ENCODE measurements at regions not wholly inside any gene's neighbourhood (a gene's known extent, or its start where the extent isn't known, plus 50 kb on each side); places are given as distances from the start of the nearest gene placed in this dataset.
A peak's percentile ranks its signal among the peaks of the same experiment; 100 is the strongest.
"Not testable (repeated sequence)": the region's sequence is repeated elsewhere in the genome, so short reads cannot be mapped to it uniquely, and the experiment has no call there.

DNA sequence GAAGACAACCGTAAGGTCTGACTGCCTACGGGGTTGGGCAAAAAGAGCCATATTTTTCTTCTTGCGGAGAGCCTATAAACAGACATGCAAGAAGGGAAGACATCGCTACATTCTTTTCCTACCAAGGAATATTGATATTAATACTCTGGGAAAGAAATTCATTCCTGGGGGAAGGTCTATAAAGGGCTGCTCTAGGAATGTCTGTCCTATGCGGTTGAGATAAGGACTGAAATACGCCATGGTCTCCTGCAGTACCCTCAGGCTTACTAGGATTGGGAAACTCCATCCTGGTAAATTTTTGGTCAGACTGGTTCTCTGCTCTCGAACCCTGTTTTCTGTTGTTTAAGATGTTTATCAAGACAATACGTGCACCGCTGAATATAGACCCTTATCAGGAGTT lies 190.8 kb upstream of the KIT start:
- H3K4me2 ChIP-seq (ENCODE audit: insufficient read depth, low read length); BruUV-seq (replicated peaks); ATAC-seq; in situ Hi-C loops (cut with MboI); H3K9me3 ChIP-seq (replicated peaks; ENCODE audit: control insufficient read depth, insufficient read depth, low read depth, low read length); H3K4me1 ChIP-seq (replicated peaks in 1 of 2; ENCODE audit: control insufficient read depth in 2 of 2, insufficient read depth in 2 of 2, low read length in 2 of 2); FAIRE-seq; H2AFZ ChIP-seq (ENCODE audit: low read depth, low read length); H3K79me2 ChIP-seq (ENCODE audit: control insufficient read depth, insufficient read depth, low read length); intact Hi-C loops (cut with micrococcal nuclease); H3K36me3 ChIP-seq (ENCODE audit: control insufficient read depth, insufficient read depth, low read length); H4K20me1 ChIP-seq (replicated peaks; ENCODE audit: control insufficient read depth, insufficient read depth, low read length); H3K27ac ChIP-seq (ENCODE audit: extremely low read depth, low read depth, low read length); DNase-seq (ENCODE audit: extremely low read depth in 1 of 4, low spot score in 3 of 4); POLR2A ChIA-PET; H3K27me3 ChIP-seq (ENCODE audit: control insufficient read depth in 2 of 2, insufficient read depth in 2 of 2, low read length in 2 of 2); H3K4me3 ChIP-seq; CTCF ChIA-PET (ENCODE audit: low intra/inter-chr PET ratio); H3K9me1 ChIP-seq (ENCODE audit: control insufficient read depth, insufficient read depth, low read length); H3K9ac ChIP-seq (ENCODE audit: insufficient read depth in 1 of 2, low read depth in 2 of 2, low read length in 2 of 2): not testable (repeated sequence)
- TF ChIP-seq, protein P1, sequence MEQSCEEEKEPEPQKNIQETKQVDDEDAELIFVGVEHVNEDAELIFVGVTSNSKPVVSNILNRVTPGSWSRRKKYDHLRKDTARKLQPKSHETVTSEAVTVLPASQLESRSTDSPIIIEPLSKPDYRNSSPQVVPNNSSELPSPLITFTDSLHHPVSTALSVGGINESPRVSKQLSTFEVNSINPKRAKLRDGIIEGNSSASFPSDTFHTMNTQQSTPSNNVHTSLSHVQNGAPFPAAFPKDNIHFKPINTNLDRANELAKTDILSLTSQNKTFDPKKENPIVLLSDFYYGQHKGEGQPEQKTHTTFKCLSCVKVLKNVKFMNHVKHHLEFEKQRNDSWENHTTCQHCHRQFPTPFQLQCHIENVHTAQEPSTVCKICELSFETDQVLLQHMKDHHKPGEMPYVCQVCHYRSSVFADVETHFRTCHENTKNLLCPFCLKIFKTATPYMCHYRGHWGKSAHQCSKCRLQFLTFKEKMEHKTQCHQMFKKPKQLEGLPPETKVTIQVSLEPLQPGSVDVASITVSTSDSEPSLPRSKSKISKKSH (CRISPR knock-in tag; IDR thresholded peaks at IDR 0.05) = 0 out of 2 replicates have a peak, but pooled peaks have one; percentile 21
- TF ChIP-seq CBX3 (IDR thresholded peaks at IDR 0.05; ENCODE audit: borderline replicate concordance in 1 of 2, low read length in 2 of 2) (0 out of 3 replicates have a peak, but pooled peaks of 1 of the 2 experiments have one; percentile 52), CBX5 (IDR thresholded peaks at IDR 0.05; ENCODE audit: borderline replicate concordance, low read depth) (peak; percentile 87)
- WGBS (ENCODE audit: insufficient coverage, low coverage, missing lambda C conversion rate) = 68% methylated on average over 8 of the region's 9 CpGs

DNA sequence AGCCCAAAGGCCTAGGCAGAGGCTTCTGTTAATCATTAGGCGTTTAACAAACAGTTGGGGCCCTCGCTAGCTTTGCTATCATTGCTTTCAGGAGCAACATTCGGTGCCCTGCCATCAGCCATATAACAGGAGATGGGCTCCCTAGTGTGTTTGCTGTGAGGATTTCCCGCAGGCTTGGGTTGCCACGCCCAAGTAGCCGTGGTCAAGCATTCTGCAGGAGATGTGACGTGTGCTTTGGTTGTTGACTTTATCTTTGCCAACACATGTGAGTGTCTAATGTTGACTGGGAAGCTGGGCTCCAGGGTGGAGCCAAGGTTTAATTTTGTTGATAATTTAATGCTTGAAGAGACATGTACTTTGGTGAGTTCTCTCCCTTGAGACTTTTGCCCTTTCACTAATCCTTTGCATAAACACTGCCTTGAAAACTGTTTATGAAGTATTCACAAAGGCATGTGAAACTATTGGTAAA lies 184.6 kb upstream of the KIT start:
- Histone ChIP-seq H4K20me1 (replicated peaks; ENCODE audit: control insufficient read depth, insufficient read depth, low read length) (no peaks in the 10 kb centered on the region), H3K4me1 (replicated peaks in 1 of 2; ENCODE audit: control insufficient read depth in 2 of 2, insufficient read depth in 2 of 2, low read length in 2 of 2) (peaks cover 0 to 17% of the 10 kb centered on the region in 2 experiments; a peak in 3 of 5 replicates), H3K79me2 (ENCODE audit: control insufficient read depth, insufficient read depth, low read length) (no peaks in the 10 kb centered on the region), H3K9me3 (replicated peaks; ENCODE audit: control insufficient read depth, insufficient read depth, low read depth, low read length) (no peaks in the 10 kb centered on the region; the same call in 1 of the 2 replicates), H3K4me3 (no peak overlapping the region), H3K36me3 (ENCODE audit: control insufficient read depth, insufficient read depth, low read length) (no peaks in the 10 kb centered on the region), H3K9me1 (ENCODE audit: control insufficient read depth, insufficient read depth, low read length) (no peaks in the 10 kb centered on the region), H3K27ac (ENCODE audit: extremely low read depth, low read depth, low read length) (peak overlapping the region; percentile 53; the same call in 2 of the 3 replicates), H3K9ac (ENCODE audit: insufficient read depth in 1 of 2, low read depth in 2 of 2, low read length in 2 of 2) (peak overlapping the region in 1 of 2 experiments; percentile 43; a peak in 1 of 4 replicates), H3K27me3 (ENCODE audit: control insufficient read depth in 2 of 2, insufficient read depth in 2 of 2, low read length in 2 of 2) (no peaks in the 10 kb centered on the region), H3K4me2 (ENCODE audit: insufficient read depth, low read length) (peak overlapping the region; percentile 67), H2AFZ (ENCODE audit: low read depth, low read length) (peak overlapping the region; percentile 80)
- CTCF ChIA-PET (ENCODE audit: low intra/inter-chr PET ratio) = no interaction called here
- DNase-seq (ENCODE audit: extremely low read depth in 1 of 4, low spot score in 3 of 4) = peak; percentile 67 to 90 (median 80)
- FAIRE-seq = peak; percentile 98
- intact Hi-C loops (cut with micrococcal nuclease) = no loop called here
- in situ Hi-C loops (cut with MboI) = no loop called here
- peak; percentile 97 for ATAC-seq
- 4% methylated on average over 7 of the region's 7 CpGs for WGBS (ENCODE audit: insufficient coverage, low coverage, missing lambda C conversion rate)
- POLR2A ChIA-PET = interaction anchor here (1.2 kb wide), 1 partner anchor 11 kb away, joined by 3 read pairs; no protein-coding TSS in a partner anchor
- no TSS peak for BruUV-seq (replicated peaks)
- TF ChIP-seq EHMT2 (IDR thresholded peaks at IDR 0.05) (peak; percentile 69; the same call in 1 of the 2 replicates), CTBP1 (IDR thresholded peaks at IDR 0.05; ENCODE audit: borderline replicate concordance) (peak; percentile 43; the same call in 1 of the 2 replicates), ZNF232 (CRISPR knock-in tag; IDR thresholded peaks at IDR 0.05) (no peak), FOXJ2 (tag; IDR thresholded peaks at IDR 0.05) (peak; percentile 69), NCOR1 (IDR thresholded peaks at IDR 0.05) (peak; percentile 76), RBM25 (IDR thresholded peaks at IDR 0.05; ENCODE audit: low read depth, low read length, severe bottlenecking) (peak; percentile 6), JUND (IDR thresholded peaks at IDR 0.05; ENCODE audit: borderline replicate concordance, low read depth, low read length) (peak; percentile 65), JUND (tag; IDR thresholded peaks at IDR 0.05; ENCODE audit: borderline replicate concordance, low read depth, low read length) (peak; percentile 71; the same call in 2 of the 3 replicates), MAZ (CRISPR knock-in tag; conservative IDR thresholded peaks at IDR 0.05 in 1 of 2, IDR thresholded peaks at IDR 0.05 in 1 of 2) (0 out of 4 replicates have a peak, but pooled peaks of 1 of the 2 experiments have one; percentile 25), GABPB1 (CRISPR knock-in tag; IDR thresholded peaks at IDR 0.05) (no peak), KDM2B (CRISPR knock-in tag; IDR thresholded peaks at IDR 0.05) (no peak), ZNF263 (CRISPR knock-in tag; IDR thresholded peaks at IDR 0.05; ENCODE audit: borderline replicate concordance) (no peak)
